ENCODE measurements at regions not wholly inside any gene's neighbourhood (a gene's known extent, or its start where the extent isn't known, plus 50 kb on each side); places are given as distances from the start of the nearest gene placed in this dataset.

DNA sequence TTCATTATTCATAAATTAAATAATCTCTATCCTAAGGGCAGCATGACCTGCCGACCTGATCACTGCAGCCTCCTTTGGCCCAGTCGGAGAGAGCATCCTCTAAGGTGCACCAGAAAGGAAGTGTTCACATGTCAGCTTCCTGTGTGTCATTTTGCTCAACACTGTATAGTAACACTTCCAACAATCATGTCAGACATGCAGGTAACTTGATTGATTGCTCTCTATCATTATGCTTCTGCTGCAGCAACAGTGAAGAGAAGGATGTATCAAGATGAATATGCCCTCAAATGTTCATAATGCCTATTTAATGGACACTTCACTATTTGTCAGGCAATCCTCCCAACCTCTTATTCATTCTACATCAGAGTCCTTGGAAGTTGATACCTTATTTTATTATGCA lies 332.3 kb downstream of the CDH7 start:
- no peak overlapping the region for H3K9ac ChIP-seq (ENCODE audit: low read length)
- H3K9me3 ChIP-seq (ENCODE audit: low read length), result no peaks in the 10 kb centered on the region
- H3K4me2 ChIP-seq (ENCODE audit: low read length), result no peak overlapping the region
- no peaks in the 10 kb centered on the region for H3F3A ChIP-seq (ENCODE audit: insufficient read depth, low read length)
- no peaks in the 10 kb centered on the region for H3K9me2 ChIP-seq (ENCODE audit: low read depth, low read length)
- TF ChIP-seq, protein P1, sequence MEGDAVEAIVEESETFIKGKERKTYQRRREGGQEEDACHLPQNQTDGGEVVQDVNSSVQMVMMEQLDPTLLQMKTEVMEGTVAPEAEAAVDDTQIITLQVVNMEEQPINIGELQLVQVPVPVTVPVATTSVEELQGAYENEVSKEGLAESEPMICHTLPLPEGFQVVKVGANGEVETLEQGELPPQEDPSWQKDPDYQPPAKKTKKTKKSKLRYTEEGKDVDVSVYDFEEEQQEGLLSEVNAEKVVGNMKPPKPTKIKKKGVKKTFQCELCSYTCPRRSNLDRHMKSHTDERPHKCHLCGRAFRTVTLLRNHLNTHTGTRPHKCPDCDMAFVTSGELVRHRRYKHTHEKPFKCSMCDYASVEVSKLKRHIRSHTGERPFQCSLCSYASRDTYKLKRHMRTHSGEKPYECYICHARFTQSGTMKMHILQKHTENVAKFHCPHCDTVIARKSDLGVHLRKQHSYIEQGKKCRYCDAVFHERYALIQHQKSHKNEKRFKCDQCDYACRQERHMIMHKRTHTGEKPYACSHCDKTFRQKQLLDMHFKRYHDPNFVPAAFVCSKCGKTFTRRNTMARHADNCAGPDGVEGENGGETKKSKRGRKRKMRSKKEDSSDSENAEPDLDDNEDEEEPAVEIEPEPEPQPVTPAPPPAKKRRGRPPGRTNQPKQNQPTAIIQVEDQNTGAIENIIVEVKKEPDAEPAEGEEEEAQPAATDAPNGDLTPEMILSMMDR (IDR thresholded peaks at IDR 0.05; ENCODE audit: low read length), result no peak
- no peak for TF ChIP-seq EZH2 (IDR thresholded peaks at IDR 0.05; ENCODE audit: borderline replicate concordance, low read length)
- H3K79me2 ChIP-seq (ENCODE audit: insufficient read depth, low read length), result no peaks in the 10 kb centered on the region
- no peaks in the 10 kb centered on the region for H3K36me3 ChIP-seq (ENCODE audit: insufficient read depth, low read length)
- no peaks in the 10 kb centered on the region for H3K27me3 ChIP-seq (ENCODE audit: insufficient read depth, low read length)
- H3K4me1 ChIP-seq (ENCODE audit: insufficient read depth, low read length, severe bottlenecking), result no peaks in the 10 kb centered on the region
- H2AFZ ChIP-seq (ENCODE audit: low read length), result no peak overlapping the region
- H3K27ac ChIP-seq (ENCODE audit: low read depth, low read length, poor library complexity, severe bottlenecking), result no peak overlapping the region
- no peak overlapping the region for H3K4me3 ChIP-seq (ENCODE audit: low read depth, low read length, poor library complexity, severe bottlenecking)
- H4K20me1 ChIP-seq (ENCODE audit: insufficient read depth, low read length), result no peaks in the 10 kb centered on the region

DNA sequence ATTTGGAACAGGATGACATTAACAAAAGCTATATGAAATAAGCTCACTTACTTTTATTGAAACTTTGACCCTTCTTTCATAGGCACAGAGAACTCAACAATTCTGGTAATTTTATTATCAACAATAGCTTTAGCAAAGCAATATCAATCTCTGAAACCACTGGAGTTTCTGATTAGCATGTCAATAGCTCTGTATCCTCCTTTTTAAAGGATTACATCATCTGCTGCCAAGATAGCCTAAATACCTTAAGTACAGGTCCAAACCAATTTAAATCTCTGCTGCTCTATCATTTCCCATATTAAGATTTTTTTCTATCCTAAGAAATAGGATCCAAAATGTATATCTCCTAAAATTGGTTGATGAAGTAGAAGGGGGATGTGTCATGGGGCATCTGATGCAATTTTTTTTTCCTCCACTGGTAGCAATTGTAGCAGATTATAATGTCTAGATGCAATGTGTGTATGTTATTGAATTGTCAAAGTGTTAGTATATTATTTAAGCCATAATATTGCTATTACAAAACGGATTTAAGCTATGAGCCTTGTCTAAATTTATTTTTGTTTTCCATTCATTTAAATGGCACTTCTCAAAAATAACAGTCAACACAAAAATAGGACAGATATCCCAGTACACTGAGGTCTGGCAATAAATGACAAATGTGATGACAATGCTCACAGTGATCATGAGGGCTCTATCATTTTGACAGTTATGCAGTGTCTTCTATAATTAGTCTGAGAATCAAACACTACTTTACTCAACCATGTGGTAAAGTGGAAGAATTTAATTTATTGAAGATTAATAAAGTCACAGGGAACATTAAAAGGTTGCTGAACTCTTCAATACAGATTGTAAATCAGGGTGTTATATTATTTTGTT lies 328.4 kb downstream of the CDH7 start:
- Histone ChIP-seq H3K4me1 (ENCODE audit: insufficient read depth, low read length, severe bottlenecking) (no peaks in the 10 kb centered on the region), H4K20me1 (ENCODE audit: insufficient read depth, low read length) (no peaks in the 10 kb centered on the region), H3K79me2 (ENCODE audit: insufficient read depth, low read length) (no peaks in the 10 kb centered on the region), H3F3A (ENCODE audit: insufficient read depth, low read length) (no peaks in the 10 kb centered on the region), H3K36me3 (ENCODE audit: insufficient read depth, low read length) (no peaks in the 10 kb centered on the region), H3K9me3 (ENCODE audit: low read length) (no peaks in the 10 kb centered on the region), H3K4me3 (ENCODE audit: low read depth, low read length, poor library complexity, severe bottlenecking) (no peak overlapping the region), H3K9ac (ENCODE audit: low read length) (no peak overlapping the region), H3K9me2 (ENCODE audit: low read depth, low read length) (no peaks in the 10 kb centered on the region), H3K27me3 (ENCODE audit: insufficient read depth, low read length) (no peaks in the 10 kb centered on the region), H3K4me2 (ENCODE audit: low read length) (no peak overlapping the region), H2AFZ (ENCODE audit: low read length) (no peak overlapping the region), H3K27ac (ENCODE audit: low read depth, low read length, poor library complexity, severe bottlenecking) (no peak overlapping the region)
- TF ChIP-seq, protein P1 (IDR thresholded peaks at IDR 0.05; ENCODE audit: low read length), result no peak
- TF ChIP-seq EZH2 (IDR thresholded peaks at IDR 0.05; ENCODE audit: borderline replicate concordance, low read length), result no peak

DNA sequence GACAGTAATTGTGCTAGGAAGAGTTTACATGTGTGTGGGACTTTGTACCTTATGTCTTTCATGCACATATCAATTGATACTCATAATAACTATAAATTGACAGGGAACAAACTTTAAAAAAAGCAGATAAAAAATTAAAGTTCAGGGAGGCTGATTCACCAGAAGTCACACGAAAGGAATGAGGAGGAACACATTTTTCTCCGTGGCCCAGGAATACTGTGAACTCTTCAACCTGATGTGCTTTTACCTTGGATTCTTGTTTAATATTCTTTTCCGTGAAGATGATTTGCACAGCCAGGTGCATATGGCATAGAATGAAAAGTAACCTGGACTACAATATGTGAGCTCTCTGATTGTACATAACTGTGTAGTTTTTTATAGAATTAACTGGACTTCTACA lies 326.3 kb downstream of the CDH7 start:
- no peak for TF ChIP-seq EZH2 (IDR thresholded peaks at IDR 0.05; ENCODE audit: borderline replicate concordance, low read length)
- TF ChIP-seq, protein P1 (IDR thresholded peaks at IDR 0.05; ENCODE audit: low read length), result no peak
- no peak overlapping the region for H2AFZ ChIP-seq (ENCODE audit: low read length)
- no peak overlapping the region for H3K4me2 ChIP-seq (ENCODE audit: low read length)
- no peaks in the 10 kb centered on the region for H3K4me1 ChIP-seq (ENCODE audit: insufficient read depth, low read length, severe bottlenecking)
- no peaks in the 10 kb centered on the region for H3K9me2 ChIP-seq (ENCODE audit: low read depth, low read length)
- H3K36me3 ChIP-seq (ENCODE audit: insufficient read depth, low read length), result no peaks in the 10 kb centered on the region
- no peak overlapping the region for H3K4me3 ChIP-seq (ENCODE audit: low read depth, low read length, poor library complexity, severe bottlenecking)
- no peaks in the 10 kb centered on the region for H3K27me3 ChIP-seq (ENCODE audit: insufficient read depth, low read length)
- H3F3A ChIP-seq (ENCODE audit: insufficient read depth, low read length), result no peaks in the 10 kb centered on the region
- no peaks in the 10 kb centered on the region for H3K79me2 ChIP-seq (ENCODE audit: insufficient read depth, low read length)
- no peaks in the 10 kb centered on the region for H4K20me1 ChIP-seq (ENCODE audit: insufficient read depth, low read length)
- H3K9ac ChIP-seq (ENCODE audit: low read length), result no peak overlapping the region
- no peak overlapping the region for H3K27ac ChIP-seq (ENCODE audit: low read depth, low read length, poor library complexity, severe bottlenecking)
- H3K9me3 ChIP-seq (ENCODE audit: low read length), result no peaks in the 10 kb centered on the region

Measured in OCI-LY1 (cell line).